GM23338 (cell line): ENCODE measurements at regions not wholly inside any gene's neighbourhood (a gene's known extent, or its start where the extent isn't known, plus 50 kb on each side); places are given as distances from the start of the nearest gene placed in this dataset.

Experiments used
- ATAC-seq: fragments of 200-7000 bp; cut with Tn5 transposase; 3 replicates; pipeline ENCODE4 v1.9.1; 2020
- DNase-seq: peaks from one replicate; pipeline ENCODE4 v3.0.0-alpha.2; 2015; ENCODE audit warnings: low spot score
- H2AFZ ChIP-seq: fragments of 200-600 bp; sonication (generic); 2 replicates; pipeline ENCODE4 v1.8.0; 2016; ENCODE audit warnings: antibody characterized with exemption, mild to moderate bottlenecking, moderate library complexity
- H3F3A ChIP-seq: fragments of 200-600 bp; sonication (generic); replicated peaks from 2 replicates; pipeline ENCODE4 v1.8.0; 2017; ENCODE audit warnings: antibody characterized with exemption, mixed run types, low read depth
- H3K27ac ChIP-seq: fragments of 200-600 bp; sonication (generic); 2 replicates; pipeline ENCODE4 v1.6.1; 2016; ENCODE audit warnings: low read depth
- H3K27me3 ChIP-seq: fragments of 200-600 bp; sonication (generic); 2 replicates; pipeline ENCODE4 v1.8.0; 2016; ENCODE audit warnings: mild to moderate bottlenecking, mixed run types, moderate library complexity; ENCODE audit not compliant: insufficient read depth
- H3K36me3 ChIP-seq: fragments of 200-600 bp; sonication (generic); 2 replicates; pipeline ENCODE4 v1.8.0; 2016; ENCODE audit warnings: mild to moderate bottlenecking; ENCODE audit not compliant: insufficient read depth
- H3K4me1 ChIP-seq: fragments of 200-600 bp; sonication (generic); 2 replicates; pipeline ENCODE4 v1.8.0; 2016; ENCODE audit warnings: mild to moderate bottlenecking, moderate library complexity; ENCODE audit not compliant: insufficient read depth
- H3K4me2 ChIP-seq: fragments of 200-600 bp; sonication (generic); 2 replicates; pipeline ENCODE4 v1.7.1; 2017; ENCODE audit warnings: mixed run types
- H3K4me3 ChIP-seq: fragments of 200-600 bp; sonication (generic); 2 replicates; pipeline ENCODE4 v1.6.1; 2016; ENCODE audit warnings: mixed run types
- H3K79me2 ChIP-seq: fragments of 200-600 bp; sonication (generic); replicated peaks from 2 replicates; pipeline ENCODE4 v1.8.0; 2017; ENCODE audit warnings: mild to moderate bottlenecking; ENCODE audit not compliant: insufficient read depth
- H3K9me2 ChIP-seq: fragments of 200-600 bp; sonication (generic); 2 replicates; pipeline ENCODE4 v1.8.0; 2017; ENCODE audit not compliant: insufficient read depth
- H4K20me1 ChIP-seq: fragments of 200-600 bp; sonication (generic); replicated peaks from 2 replicates; pipeline ENCODE4 v1.8.0; 2017; ENCODE audit warnings: mild to moderate bottlenecking; ENCODE audit not compliant: insufficient read depth
- H3K27ac Mint-ChIP-seq: 2 replicates; pipeline ENCODE4 v1.8.0; 2020; ENCODE audit warnings: inconsistent platforms, mild to moderate bottlenecking, moderate library complexity, mixed read lengths
- H3K27me3 Mint-ChIP-seq: 3 replicates; pipeline ENCODE4 v1.8.0; 2022; ENCODE audit warnings: low read depth, mild to moderate bottlenecking, moderate library complexity, mixed read lengths, inconsistent platforms; ENCODE audit not compliant: insufficient read depth, poor library complexity
- H3K36me3 Mint-ChIP-seq: 3 replicates; pipeline ENCODE4 v1.8.0; 2021; ENCODE audit warnings: low read depth, mild to moderate bottlenecking, inconsistent platforms, moderate library complexity, mixed read lengths
- H3K4me1 Mint-ChIP-seq: 3 replicates; pipeline ENCODE4 v1.8.0; 2020; ENCODE audit warnings: mild to moderate bottlenecking, inconsistent platforms, mixed read lengths
- H3K4me3 Mint-ChIP-seq: 3 replicates; pipeline ENCODE4 v1.8.0; 2021; ENCODE audit warnings: moderate library complexity, mild to moderate bottlenecking, inconsistent platforms, mixed read lengths
- H3K9me3 Mint-ChIP-seq: 3 replicates; pipeline ENCODE4 v1.8.0; 2020; ENCODE audit warnings: moderate library complexity, mild to moderate bottlenecking, inconsistent platforms, mixed read lengths
- CTCF ChIP-seq, 2 experiments: fragments of 200-600 bp in 1 of 2; sonication (generic) in 1 of 2; conservative IDR thresholded peaks; 2 replicates each; pipeline versions ENCODE4 v1.5.1 to v1.6.1; 2016 to 2017; ENCODE audit warnings: antibody characterized with exemption in 2 of 2, low read depth in 2 of 2, mild to moderate bottlenecking in 2 of 2, moderate library complexity in 1 of 2
- JUNB ChIP-seq: IDR thresholded peaks from one replicate; pipeline ENCODE4 v1.6.1; 2016; ENCODE audit warnings: antibody characterized with exemption; ENCODE audit not compliant: unreplicated experiment
- NANOG ChIP-seq: IDR thresholded peaks from 2 replicates; pipeline ENCODE4 v1.6.1; 2016; ENCODE audit warnings: antibody characterized with exemption, borderline replicate concordance
- REST ChIP-seq: IDR thresholded peaks from one replicate; pipeline ENCODE4 v1.6.1; 2018; ENCODE audit warnings: antibody characterized with exemption; ENCODE audit not compliant: unreplicated experiment
- ZNF114 ChIP-seq: fragments of 250-450 bp; sonication (Bioruptor Pico); IDR thresholded peaks from 2 replicates; pipeline ENCODE4 v1.5.0; 2020; ENCODE audit warnings: mild to moderate bottlenecking, moderate library complexity

- no peak for TF ChIP-seq REST
Observed at GRCh38 chr1:181417915-181418314, 65.4 kb upstream of the CACNA1E start (continued).

GRCh38 chr1:181423301-181423918 is 59.9 kb upstream of the CACNA1E start:
- DNase-seq (peak; percentile 73), ATAC-seq (peak; percentile 77)
- Mint-ChIP-seq H3K9me3 (peaks cover 2% of the 10 kb centered on the region; the same call in 1 of the 3 replicates), H3K36me3 (no peaks in the 10 kb centered on the region; the same call in 2 of the 3 replicates), H3K27me3 (peaks cover 11% of the 10 kb centered on the region), H3K4me3 (no peak overlapping the region), H3K4me1 (peaks cover 4% of the 10 kb centered on the region; the same call in 1 of the 3 replicates), H3K27ac (no peak overlapping the region)
- H3K36me3 ChIP-seq = no peaks in the 10 kb centered on the region
- H3K27ac ChIP-seq = no peak overlapping the region
- no peaks in the 10 kb centered on the region for H3K79me2 ChIP-seq
- H3K4me3 ChIP-seq = no peak overlapping the region
- no peak for TF ChIP-seq ZNF114 (CRISPR knock-in tag)
- TF ChIP-seq CTCF (conservative IDR thresholded peaks at IDR 0.05; ENCODE audit: low read depth in 2 of 2) = peak; percentile 61 to 74
- TF ChIP-seq JUNB = no peak
- H3K9me2 ChIP-seq = no peaks in the 10 kb centered on the region
- no peak overlapping the region for H2AFZ ChIP-seq
- no peak overlapping the region for H3K4me2 ChIP-seq
- H3K4me1 ChIP-seq = no peaks in the 10 kb centered on the region
- no peaks in the 10 kb centered on the region for H3K27me3 ChIP-seq
- H4K20me1 ChIP-seq = no peaks in the 10 kb centered on the region
- no peaks in the 10 kb centered on the region for H3F3A ChIP-seq

GRCh38 chr1:181424786-181425403 is 58.4 kb upstream of the CACNA1E start:
- no peak overlapping the region for H3K27ac Mint-ChIP-seq
- ATAC-seq (peak; percentile 94), DNase-seq (peak; percentile 95)
- no peaks in the 10 kb centered on the region for H3K36me3 ChIP-seq
- H3K27me3 ChIP-seq = no peaks in the 10 kb centered on the region
- no peaks in the 10 kb centered on the region for H3K4me1 ChIP-seq
- H3K4me3 ChIP-seq = peak overlapping the region; percentile 31; the same call in 1 of the 2 replicates
- no peaks in the 10 kb centered on the region; the same call in 2 of the 3 replicates for H3K36me3 Mint-ChIP-seq
- no peak for TF ChIP-seq NANOG
- peak; percentile 93 to 100 for TF ChIP-seq CTCF (conservative IDR thresholded peaks at IDR 0.05; ENCODE audit: low read depth in 2 of 2)
- H2AFZ ChIP-seq = peak overlapping the region; percentile 83; the same call in 1 of the 2 replicates
- no peaks in the 10 kb centered on the region for H4K20me1 ChIP-seq
- H3K27ac ChIP-seq = no peak overlapping the region
- H3K79me2 ChIP-seq = no peaks in the 10 kb centered on the region
- H3F3A ChIP-seq = no peaks in the 10 kb centered on the region
- H3K27me3 Mint-ChIP-seq = peaks cover 11% of the 10 kb centered on the region
- peaks cover 2% of the 10 kb centered on the region; the same call in 1 of the 3 replicates for H3K9me3 Mint-ChIP-seq
- peaks cover 4% of the 10 kb centered on the region; the same call in 1 of the 3 replicates for H3K4me1 Mint-ChIP-seq
- no peak overlapping the region for H3K4me2 ChIP-seq
- H3K4me3 Mint-ChIP-seq = 0 out of 3 replicates have a peak overlapping the region, but pooled peaks have one; percentile 13
- H3K9me2 ChIP-seq = no peaks in the 10 kb centered on the region
